ENCODE measurements at regions not wholly inside any gene's neighbourhood (a gene's known extent, or its start where the extent isn't known, plus 50 kb on each side); places are given as distances from the start of the nearest gene placed in this dataset.
"Not testable (repeated sequence)": the region's sequence is repeated elsewhere in the genome, so short reads cannot be mapped to it uniquely, and the experiment has no call there.

DNA sequence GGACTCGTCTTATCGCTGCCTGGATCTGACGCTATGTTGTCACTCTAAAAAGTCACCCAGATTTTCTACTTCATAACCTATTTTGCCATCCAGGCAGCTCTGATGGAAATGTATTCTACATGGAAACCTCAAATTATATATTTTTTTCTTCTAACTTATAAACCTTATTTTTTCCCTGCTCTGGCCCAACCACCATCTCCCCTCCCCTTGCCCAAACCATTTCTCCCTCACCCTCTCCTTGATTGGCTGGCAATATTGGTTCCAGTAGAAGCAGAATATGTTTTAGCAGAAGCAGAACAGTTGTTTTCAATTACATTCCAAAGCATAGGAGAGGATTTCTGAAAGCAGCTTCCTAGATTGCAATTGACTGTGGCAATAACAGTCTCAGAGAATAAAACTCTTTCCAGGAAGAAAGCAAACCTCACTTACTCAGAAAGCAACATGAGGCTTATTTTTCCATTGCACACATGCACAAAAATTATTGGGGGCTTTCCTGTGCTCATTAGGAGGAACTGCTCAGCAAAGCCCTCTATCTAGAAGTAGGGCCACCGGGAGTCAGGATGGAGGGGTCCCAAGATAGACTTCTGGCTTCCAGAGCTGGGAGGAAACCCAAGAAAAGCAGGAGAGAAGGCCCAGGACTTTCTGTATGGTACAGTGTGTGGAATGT, 191.8 kb downstream of the ESM1 start:
- intact Hi-C loops (cut with DNase I), result no loop called here
- no peak for ATAC-seq
- DNase-seq, result no peak

DNA sequence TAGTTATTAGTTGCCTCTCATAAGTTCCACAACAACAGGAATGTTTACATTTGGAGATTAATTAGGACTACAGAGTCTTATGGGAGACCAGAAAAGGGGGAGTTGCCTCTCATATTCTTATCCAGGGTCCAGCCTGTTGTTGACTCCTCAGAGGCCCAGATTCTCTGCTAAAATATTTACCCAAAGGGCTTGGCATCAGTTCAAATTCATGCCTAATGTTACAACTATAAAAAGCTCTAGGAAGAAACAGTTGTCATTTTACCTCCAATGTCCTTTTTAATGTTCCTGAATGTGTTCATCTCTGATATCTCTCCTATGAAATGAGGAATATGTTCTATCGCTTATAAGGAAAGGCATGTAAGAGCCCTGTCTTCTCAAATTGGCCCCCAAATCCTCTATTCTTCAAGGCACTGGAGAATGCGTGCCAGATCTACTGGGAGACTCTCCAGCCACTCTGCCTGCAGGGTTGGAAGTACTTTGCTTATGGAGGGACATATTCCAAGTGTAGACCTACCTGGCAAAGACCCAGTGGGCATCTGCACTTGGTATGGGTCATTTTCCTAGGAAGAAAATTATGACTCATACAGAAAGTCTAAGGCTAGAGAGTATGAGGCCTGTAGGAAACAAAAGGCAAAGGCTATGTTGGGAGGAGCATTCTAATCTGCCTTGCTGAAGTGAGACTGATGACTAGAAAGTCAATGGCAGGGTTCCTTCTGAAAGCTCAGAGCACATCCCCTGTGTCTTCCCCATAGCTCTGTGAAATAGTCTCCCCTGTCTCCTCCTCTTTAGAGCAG, 192.6 kb downstream of the ESM1 start:
- DNase-seq (no peak), ATAC-seq (peak; percentile 59 to 92)
- intact Hi-C loops (cut with DNase I), result no loop called here

DNA sequence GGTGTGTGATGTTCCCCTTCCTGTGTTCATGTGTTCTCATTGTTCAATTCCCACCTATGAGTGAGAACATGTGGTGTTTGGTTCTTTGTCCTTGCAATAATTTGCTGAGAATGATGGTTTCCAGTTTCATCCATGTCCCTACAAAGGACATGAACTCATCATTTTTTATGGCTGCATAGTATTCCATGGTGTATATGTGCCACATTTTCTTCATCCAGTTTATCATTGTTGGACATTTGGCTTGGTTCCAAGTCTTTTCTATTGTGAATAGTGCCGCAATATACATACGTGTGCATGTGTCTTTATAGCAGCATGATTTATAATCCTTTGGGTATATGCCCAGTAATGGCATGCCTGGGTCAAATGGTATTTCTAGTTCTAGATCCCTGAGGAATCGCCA, 197.5 kb downstream of the ESM1 start:
- ATAC-seq; intact Hi-C loops (cut with DNase I): not testable (repeated sequence)

DNA sequence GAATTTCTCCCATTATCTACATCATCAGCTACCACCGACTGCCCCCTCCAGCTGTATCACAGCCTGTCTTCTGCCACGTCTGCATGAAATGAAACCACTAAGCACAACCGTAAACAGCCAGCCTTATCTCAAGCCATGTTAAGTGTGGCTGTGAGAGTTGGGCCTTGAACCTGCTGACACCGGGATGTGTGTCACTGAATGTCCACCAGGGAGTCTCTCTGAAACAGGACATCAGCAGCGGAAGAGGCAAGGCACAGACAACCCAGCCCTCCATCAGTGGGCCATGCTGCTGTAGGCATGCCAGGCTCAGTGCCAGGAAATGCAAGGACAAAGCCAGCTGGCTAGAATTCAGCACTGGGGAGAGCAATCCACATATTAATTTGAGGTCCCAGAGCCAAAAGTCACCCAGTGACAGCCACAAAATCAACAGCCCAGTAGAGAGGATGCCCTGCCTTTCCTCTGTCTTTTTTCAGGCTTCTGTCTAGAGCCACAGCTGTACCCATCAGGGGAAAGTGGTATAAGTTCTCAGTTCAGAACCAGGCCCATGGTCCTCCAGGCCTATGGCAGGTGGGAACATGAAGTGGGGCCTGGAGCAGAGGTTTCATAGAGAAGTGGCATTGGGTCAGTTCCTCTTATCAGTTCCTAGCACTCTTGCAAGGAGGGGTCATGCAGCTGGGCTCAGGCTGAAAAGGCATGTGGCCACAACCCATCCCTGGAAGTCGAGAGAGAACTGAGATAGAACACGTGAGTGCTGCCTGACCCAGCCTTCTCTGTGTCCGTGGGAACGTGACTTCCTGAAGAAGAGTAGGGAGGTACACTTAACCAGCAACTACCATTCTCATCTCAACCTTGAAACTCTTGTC, 199.4 kb downstream of the ESM1 start:
- intact Hi-C loops (cut with DNase I), result no loop called here
- DNase-seq (peak; percentile 31), ATAC-seq (peak; percentile 96 to 98)

More for the DNA sequence above, 197.5 kb downstream of the ESM1 start:
- DNase-seq, result not testable (repeated sequence)

DNA sequence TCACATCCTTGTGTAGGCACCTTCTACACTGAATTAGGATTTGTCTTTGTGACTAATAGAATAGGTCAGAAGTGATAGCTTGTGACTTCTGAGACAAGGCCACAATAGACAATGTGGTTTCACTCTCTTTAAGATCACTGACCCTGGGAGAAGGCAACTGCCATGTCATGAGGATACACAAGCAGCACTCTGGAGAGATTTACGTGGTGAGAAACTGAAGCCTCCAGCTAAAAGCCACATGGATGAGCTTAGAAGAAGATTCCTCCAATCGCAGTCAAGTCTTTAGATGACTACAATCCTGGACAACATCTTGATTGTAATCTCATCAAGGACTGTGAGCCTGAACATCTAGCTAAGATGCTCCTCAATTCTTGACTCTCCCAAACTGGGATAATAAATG, 206.6 kb downstream of the ESM1 start:
- DNase-seq (no peak), ATAC-seq (no peak)
- intact Hi-C loops (cut with DNase I), result no loop called here

DNA sequence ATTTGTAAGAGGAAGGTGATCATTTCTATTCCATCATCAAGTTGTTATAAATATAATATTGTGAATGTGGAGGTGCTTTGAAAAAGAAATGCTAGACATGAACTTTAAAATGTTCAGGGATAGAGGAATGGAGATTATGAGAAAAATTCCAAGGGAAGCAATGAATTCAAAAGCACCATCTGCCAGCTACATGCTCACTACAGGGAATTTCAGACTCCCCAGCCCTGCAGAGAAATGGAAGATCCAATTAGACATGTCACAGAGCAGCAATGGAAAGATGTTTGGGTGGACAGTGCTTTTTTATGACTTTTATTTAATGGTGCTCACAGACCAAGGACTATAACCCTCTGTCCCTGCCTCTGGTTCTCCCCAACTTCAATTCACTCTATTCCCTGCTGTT, 209.7 kb downstream of the ESM1 start:
- ATAC-seq, result no peak
- intact Hi-C loops (cut with DNase I), result no loop called here
- no peak for DNase-seq

DNA sequence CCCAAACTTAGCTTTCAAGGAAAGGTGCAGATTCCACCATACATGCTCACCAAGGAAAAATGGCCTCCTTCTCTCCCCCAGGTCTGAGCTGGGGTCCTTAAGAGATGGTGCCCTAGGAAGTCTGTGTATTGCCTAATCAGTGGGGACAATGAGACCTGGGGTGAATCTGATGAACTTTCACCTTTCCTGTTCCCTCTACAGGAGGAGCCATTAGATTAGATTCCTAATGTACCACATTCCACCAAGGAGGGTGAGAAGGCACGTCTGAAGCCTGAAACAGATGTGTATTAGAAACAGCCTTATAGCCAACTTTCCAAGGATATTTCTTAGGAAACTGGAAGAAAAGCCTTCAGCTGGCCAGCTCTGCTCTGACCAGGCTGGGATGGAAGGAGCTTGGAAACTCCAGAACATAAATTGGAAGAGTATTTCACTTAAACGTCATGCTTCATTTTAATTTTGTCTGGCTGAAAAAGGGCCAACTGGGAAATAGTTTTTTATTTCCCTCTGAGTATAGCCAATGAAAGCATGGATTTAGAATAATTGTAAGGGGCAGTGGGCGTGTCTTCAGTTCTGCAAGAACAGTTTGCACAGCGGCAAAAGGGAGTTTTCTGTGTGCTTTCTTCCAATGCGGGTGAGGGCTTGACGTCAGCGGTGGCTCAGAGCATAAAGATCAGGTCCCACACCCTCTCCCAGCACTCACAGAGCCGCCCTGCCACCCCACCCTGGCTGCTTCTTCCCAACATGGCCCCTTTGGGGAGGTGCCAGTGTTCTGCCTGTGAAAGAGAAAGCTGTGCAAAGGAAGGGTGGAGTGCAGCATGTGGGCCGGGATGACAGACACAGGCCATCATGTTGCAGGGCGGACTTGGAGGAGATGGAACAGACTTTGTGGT, 210.9 kb downstream of the ESM1 start:
- ATAC-seq (peak; percentile 88 to 95), DNase-seq (peak; percentile 88)
- intact Hi-C loops (cut with DNase I), result no loop called here

DNA sequence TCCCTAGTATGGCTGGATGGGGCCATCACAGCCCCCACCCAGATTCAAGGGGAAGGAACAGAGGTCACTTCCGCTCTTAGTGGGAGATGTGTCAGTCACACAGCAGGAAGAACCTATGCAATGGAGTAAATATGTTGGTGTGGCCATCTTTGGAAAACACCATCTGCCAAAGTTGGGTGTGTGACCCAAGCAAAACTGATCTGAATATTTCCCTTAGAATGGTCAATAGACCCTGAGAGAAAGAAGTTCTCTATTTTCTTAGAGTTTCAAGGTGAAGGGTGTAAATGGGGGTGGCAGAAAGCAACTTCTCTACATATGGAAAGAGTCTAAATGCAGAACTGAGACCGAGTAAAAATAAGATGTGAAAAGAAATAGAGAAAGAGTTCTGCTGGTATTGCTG, 212.7 kb downstream of the ESM1 start:
- DNase-seq (no peak), ATAC-seq (no peak)
- intact Hi-C loops (cut with DNase I), result no loop called here

DNA sequence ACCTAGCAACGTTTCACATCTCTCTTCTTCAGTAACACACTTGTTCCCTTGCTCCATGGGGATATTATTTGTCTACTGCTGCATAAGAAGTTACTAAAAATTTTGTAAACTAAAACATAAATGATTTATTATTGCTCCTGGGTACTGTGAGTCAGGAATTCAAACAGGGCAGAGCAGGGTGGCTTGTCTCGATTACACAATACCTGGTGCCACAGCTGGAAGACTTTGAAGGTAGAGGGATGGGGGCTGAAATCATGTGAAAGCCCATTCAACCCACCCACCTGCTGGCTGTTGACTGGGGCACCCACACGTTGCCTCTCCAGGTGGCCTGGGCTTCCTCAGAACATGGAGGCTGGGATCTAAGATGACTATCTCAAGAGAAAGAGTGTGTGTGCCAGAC, 213.2 kb downstream of the ESM1 start:
- intact Hi-C loops (cut with DNase I), result no loop called here
- ATAC-seq (no peak), DNase-seq (no peak)

DNA sequence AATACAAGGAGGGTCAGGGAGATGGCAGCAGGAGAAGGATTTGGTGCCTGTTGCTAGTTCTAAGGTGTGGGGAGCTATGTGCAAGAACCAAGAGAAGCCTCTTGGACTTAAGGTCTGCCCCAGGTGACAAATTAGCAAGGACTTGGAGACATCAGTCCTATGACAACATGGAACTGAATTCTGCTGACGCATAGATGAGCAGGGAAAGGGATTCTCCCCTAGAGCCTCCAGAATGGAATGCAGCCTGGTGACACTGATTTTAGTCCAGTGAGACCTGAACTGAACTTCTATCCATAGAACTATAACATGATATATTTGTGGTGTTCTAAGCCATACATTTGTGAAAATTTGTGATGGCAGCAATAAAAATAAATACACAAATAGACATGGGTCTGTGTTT, 215.6 kb downstream of the ESM1 start:
- intact Hi-C loops (cut with DNase I), result no loop called here
- no peak for ATAC-seq
- no peak for DNase-seq

DNA sequence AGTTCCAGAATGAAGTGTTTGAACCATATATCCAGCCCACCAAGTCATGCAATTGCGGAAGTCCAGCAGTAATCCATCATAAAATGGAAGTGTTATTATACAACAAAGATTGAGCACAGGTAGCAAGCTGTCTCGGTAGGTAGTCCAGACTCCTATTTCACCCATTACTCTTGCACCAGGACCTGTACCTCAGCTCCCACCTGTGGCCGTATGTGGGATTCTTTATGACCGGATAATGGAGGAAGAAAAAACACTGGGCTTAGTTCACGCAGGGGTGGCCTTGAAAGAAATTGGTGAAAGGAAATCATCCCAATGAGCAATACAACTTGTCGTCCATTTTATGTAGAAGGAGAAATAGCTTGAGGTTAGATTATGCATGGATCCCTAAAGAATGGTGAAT, 216.3 kb downstream of the ESM1 start:
- no peak for ATAC-seq
- intact Hi-C loops (cut with DNase I), result no loop called here
- DNase-seq, result no peak

DNA sequence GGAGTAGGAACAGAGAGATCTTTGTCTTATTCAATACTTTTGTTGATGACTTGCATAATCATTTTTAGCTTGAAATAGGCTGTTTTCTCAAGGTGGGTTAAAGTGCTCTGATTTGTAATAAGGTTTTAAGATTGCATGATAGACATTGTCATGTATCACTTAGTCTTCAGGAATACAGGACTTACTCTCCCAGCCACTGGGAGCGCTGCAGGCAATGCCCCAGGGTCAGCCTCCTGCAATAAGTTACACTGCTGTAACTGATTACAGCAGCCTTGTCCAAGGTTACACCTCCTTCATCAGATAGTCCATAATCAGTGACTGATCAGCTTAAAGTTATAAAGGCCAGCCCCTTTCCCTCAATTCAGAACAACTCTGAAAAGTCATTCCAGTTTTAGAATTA, 218.6 kb downstream of the ESM1 start:
- intact Hi-C loops (cut with DNase I), result no loop called here
- DNase-seq, result no peak
- no peak for ATAC-seq

DNA sequence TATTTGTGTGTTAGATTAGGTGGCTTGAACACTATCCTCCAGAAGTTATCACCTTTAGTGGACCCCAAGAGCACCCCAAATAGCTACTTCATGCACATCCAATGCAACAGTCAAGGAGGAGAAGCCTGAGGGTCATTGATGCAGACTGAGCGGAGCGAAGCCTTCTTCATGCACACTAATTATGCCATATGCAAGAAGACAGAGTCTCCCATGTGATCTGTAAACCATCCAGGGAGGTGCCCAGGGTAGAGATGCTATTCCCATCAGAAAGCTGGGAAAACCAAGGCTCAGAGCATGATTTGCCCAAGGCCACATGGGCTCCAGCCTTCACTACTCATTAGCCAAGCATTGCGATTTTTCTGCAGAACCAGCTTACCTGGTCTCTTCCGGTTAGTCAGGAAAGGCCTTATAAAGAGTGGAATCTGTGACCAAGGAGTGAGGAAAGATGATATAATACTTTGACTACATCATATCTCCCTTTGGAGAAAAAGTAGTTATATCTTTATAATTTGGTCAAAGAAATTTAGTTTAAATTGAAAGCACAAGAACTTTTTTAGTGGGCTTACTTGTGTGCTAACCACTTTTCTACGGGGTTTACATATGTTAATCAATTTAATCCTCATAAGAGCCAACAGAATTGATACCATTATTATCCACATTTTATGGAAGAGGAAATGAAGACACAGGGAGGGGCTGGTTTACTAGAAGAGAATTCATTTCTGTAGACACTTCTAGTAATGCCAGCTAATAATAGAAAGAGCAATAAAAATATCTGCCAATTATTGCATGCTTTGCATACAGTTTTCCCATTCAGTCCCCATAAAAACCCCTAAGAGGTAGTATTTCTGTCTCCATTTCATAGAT, 220.0 kb downstream of the ESM1 start:
- intact Hi-C loops (cut with DNase I), result no loop called here
- ATAC-seq (no peak), DNase-seq (no peak)

DNA sequence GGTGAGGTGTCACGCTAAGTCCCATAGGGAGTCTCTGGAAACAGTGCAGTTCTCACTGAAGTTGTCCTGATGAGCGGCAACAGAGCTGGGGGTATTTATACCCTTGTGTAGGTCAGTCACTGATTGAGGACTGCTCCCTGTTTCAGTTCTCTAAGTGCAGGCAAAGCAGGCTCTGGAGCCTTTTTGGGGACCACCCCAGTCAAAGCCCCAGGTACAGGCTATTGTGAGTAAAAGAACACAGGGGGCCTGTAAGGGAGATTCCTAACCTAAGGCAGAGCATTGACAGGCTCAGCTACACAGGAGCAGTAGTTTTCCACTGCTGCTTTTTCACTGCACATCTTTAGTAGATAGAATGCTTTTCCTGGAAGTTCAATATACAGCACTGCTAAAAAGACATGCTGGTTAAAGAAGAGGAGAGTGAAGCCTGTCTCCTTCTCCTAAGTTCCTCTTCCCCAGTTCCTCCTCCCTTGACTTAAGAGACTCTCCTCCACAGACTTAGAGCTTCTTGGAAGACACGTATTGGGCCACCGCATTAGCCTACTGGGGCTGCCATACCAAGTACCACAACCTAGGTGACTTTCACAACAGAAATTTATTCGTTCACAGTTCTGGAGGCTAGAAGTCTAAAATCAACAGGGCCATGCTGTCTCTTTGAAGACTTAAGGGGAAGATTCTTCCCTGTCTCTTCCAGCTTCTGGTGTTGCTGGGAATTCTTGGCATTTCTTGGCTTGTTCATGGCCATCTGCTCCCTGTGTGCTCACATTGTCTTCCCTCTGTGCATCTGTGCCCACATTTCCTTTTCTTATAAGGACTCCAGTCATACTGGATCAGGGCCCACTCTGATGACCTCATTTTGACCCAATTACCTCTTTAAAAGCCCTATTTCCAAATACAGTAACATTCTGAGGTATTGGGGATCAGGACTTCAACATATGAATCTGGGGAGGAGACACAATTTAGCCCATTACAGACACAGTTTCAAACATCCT, 221.0 kb downstream of the ESM1 start:
- intact Hi-C loops (cut with DNase I), result no loop called here
- no peak for DNase-seq
- ATAC-seq, result no peak

DNA sequence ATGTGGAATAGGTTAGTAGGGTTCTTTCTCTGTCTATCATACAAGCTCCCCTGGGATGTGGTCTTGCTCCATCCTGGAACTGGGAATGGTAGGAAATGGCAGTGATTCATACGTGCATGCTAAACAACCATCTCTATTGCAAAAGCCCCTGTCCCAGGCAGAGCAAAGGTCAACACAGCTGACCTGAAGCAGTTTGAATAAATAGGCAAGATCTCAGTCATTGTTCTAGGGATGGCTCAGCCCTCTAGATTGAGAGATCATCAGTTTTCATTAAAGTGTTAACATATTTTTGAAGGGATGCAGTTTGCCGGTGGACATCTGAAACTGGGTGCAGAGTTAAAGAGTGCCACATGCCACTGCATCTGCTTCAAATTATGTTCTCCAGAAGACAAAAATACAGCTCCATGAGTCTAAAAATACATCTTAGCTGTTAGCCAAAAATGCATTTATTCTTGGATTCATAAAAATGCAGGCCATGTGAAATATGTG, 224.1 kb downstream of the ESM1 start:
- peak; percentile 57 for DNase-seq
- peak; percentile 66 to 83 for ATAC-seq
- intact Hi-C loops (cut with DNase I), result no loop called here

DNA sequence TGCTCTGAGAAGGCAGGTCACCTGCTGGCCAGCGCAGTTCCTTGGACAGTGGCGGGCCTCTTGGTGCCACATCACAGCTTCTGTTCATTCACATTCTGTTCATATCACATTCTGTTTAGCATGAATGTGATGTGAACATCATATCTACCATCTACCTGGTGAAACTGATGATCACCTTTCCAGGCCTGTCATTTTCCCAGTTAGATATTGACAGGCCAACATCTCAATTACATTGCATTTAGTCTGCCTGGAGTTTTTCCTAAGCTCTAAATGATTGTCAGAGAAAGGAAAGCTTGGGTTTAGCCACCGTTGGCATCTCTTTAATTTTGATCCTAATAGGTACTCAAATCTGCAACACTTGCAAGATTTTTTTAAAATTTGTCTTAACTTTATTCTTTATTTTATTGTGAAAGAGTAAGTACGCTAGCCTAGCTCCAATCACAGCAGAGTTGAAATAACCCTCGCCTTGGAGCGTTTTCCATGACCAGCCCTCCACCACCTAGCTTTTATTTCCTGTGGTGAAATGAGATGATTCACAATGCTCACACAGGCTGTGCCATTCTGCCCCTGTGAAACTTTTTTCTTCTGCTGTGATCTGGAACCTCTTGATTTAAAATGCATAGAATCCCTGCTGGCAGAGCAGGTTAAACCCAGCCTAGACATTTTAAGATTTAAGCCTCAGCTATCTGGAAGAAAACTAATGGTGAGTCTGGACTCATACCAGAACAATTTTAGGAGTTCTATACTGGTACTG, 225.0 kb downstream of the ESM1 start:
- no peak for DNase-seq
- intact Hi-C loops (cut with DNase I), result no loop called here
- no peak for ATAC-seq

Data from left cardiac atrium (tissue), 4 donors.